Lower leg skin (tissue), 4 donors: ENCODE measurements at regions not wholly inside any gene's neighbourhood (a gene's known extent, or its start where the extent isn't known, plus 50 kb on each side); places are given as distances from the start of the nearest gene placed in this dataset.

Experiments
- DNase-seq, 2 donors: peaks; one replicate each; pipeline ENCODE4 v3.0.0-alpha.2; 2019; ENCODE audit warnings: low spot score in 2 of 2
- H3K4me3 ChIP-seq: fragments of 200-600 bp; sonication (generic); 2 replicates; pipeline ENCODE4 v1.5.1; 2017; ENCODE audit warnings: mild to moderate bottlenecking, low read depth; ENCODE audit not compliant: poor library complexity, severe bottlenecking
- POLR2A ChIP-seq, 2 donors: fragments of 450-650 bp; IDR thresholded peaks; one replicate each; pipeline ENCODE4 v1.6.1; 2016 to 2017; ENCODE audit warnings: antibody characterized with exemption in 2 of 2, mild to moderate bottlenecking in 1 of 2, moderate library complexity in 1 of 2
- WGBS, 2 donors: methylation state at CpG; one replicate each; pipeline ENCODE4 v1.1.5; 2018; 5-methylcytosine and 5-hydroxymethylcytosine counted together
- intact Hi-C: fragments of 100-400 bp; cut with DNase I; formaldehyde crosslinking; loops from one replicate; pipeline ENCODE4 v1.15.0; 2023; ENCODE audit warnings: low total_unique reads
- TF ChIP-seq, protein P1 (sequence below), 3 donors: fragments of 450-650 bp; IDR thresholded peaks; one replicate each; pipeline ENCODE4 v1.5.1; 2016; ENCODE audit warnings: antibody characterized with exemption in 3 of 3, mild to moderate bottlenecking in 3 of 3, moderate library complexity in 2 of 3

DNA sequence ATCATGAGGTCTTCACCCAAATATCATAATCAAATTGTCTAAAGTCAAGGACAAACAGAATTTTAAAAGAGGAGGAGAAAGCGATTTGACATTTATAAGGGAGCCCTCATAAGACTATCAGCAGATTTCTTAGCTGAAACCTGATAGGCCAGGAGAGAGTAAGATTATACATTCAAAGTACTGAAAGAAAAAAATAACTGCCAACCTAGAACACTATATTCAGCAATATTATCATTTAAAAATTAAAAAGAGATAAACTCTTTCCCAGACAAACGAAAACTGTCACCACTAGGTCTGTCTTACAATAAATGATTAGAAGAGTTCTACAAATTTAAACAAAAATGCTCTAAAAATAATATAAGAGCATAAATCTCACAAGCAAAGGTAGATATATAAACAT is 154.1 kb upstream of the TMEM106B start:
- WGBS, 2 donors, result 71 to 83% methylated on average over 2 of the region's 2 CpGs
- DNase-seq, result no peak
- H3K4me3 ChIP-seq, result no peak overlapping the region
- no peak for TF ChIP-seq POLR2A (IDR thresholded peaks at IDR 0.05)
- TF ChIP-seq, protein P1, sequence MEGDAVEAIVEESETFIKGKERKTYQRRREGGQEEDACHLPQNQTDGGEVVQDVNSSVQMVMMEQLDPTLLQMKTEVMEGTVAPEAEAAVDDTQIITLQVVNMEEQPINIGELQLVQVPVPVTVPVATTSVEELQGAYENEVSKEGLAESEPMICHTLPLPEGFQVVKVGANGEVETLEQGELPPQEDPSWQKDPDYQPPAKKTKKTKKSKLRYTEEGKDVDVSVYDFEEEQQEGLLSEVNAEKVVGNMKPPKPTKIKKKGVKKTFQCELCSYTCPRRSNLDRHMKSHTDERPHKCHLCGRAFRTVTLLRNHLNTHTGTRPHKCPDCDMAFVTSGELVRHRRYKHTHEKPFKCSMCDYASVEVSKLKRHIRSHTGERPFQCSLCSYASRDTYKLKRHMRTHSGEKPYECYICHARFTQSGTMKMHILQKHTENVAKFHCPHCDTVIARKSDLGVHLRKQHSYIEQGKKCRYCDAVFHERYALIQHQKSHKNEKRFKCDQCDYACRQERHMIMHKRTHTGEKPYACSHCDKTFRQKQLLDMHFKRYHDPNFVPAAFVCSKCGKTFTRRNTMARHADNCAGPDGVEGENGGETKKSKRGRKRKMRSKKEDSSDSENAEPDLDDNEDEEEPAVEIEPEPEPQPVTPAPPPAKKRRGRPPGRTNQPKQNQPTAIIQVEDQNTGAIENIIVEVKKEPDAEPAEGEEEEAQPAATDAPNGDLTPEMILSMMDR (IDR thresholded peaks at IDR 0.05), result no peak
- intact Hi-C loops, result no loop called here

DNA sequence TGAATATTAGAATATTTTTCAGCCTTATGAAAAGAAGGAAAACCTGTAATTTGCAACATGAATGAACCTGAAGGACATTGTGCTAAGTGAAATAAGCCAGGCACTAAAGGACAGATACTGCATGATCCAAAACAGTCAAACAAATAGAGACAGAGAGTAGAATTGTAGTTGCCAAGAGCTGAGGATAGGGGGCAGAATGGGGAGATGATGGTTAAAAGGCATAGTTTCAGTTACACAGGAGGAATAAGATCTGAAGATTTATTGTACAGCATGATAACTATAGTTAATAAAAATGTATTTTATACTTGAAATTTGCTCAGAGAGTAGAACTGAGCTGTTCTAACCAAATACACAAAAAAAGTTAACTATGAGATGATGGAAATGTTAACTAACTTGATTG is 149.0 kb upstream of the TMEM106B start:
- intact Hi-C loops, result loop anchor here (10.0 kb wide), 1 partner anchor 263 kb away; no protein-coding TSS in a partner anchor
- no peak for TF ChIP-seq POLR2A (IDR thresholded peaks at IDR 0.05)
- TF ChIP-seq, protein P1 (IDR thresholded peaks at IDR 0.05), result no peak
- no peak for DNase-seq
- H3K4me3 ChIP-seq, result no peak overlapping the region

DNA sequence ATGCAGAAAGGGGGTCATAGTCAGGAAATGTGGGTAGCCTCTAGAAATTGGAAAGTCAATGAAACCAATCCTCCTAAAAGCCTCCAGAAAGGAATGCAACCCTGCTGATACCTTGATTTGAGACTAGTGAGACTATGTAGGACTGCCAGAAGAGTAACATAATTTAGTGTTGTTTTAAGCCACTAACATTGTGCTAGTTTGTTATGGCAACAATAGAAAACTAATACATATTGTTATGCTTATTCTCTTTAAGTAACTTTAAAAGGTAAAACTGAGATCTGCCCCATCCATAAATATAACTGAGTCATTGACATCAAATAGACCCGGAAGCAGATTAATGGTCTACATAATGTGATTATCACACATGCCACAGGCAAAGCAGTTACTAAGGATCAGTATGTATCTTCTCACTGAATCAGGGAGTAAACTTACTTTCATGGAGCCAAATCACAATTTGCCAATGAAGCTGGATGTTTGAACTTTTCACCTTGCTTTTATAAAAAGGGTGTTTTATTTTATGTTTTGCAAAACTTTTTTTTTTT is 146.4 kb upstream of the TMEM106B start:
- TF ChIP-seq, protein P1 (IDR thresholded peaks at IDR 0.05), result no peak
- TF ChIP-seq POLR2A (IDR thresholded peaks at IDR 0.05), result no peak
- H3K4me3 ChIP-seq, result no peak overlapping the region
- intact Hi-C loops, result loop anchor here (10.0 kb wide), 1 partner anchor 260 kb away; no protein-coding TSS in a partner anchor
- 20 to 24% methylated on average over 1 of the region's 1 CpG for WGBS, 2 donors
- no peak for DNase-seq

DNA sequence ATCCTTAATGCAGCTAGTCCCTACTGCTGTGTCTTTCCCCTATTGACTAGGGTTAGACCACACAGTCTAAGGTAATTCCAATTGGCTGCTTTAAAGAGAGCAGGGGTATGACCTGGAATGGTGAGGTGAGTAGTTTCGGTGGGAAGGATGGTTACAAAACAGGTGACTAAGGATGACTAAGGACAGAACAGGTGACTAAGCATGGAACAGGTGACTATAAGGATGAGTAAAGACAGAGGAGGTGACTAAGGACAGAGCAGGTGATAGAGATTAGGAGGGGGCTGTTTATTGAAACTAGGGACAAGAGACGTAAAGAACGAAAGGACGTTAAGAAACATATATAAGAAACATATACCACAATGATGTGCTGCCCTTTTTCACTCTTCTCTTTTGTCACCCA is 145.1 kb upstream of the TMEM106B start:
- H3K4me3 ChIP-seq, result no peak overlapping the region
- DNase-seq, result no peak
- 80 to 83% methylated on average over 4 of the region's 4 CpGs for WGBS, 2 donors
- no peak for TF ChIP-seq POLR2A (IDR thresholded peaks at IDR 0.05)
- TF ChIP-seq, protein P1 (IDR thresholded peaks at IDR 0.05), result no peak
- intact Hi-C loops, result loop anchor here (10.0 kb wide), 1 partner anchor 259 kb away; no protein-coding TSS in a partner anchor

DNA sequence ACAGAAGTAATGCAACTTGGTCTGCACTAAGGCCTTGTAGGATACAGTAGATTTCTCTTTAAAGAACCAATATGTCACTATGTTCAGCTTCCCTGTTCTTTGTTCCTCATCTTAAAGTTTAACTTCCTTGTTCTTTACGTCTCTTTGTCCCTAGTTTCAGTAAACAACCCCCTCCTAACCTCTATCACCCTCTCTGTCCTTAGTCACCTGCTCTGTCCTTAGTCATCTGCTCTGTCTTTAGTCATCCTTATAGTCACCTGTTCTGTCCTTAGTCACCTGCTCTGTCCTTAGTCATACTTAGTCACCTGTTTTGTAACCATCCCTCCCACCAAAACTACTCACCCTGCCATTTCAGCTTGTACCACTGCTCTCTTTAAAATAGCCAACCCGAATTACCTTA is 144.6 kb upstream of the TMEM106B start:
- 69 to 74% methylated on average over 2 of the region's 2 CpGs for WGBS, 2 donors
- intact Hi-C loops, result loop anchor here (10.0 kb wide), 1 partner anchor 258 kb away; no protein-coding TSS in a partner anchor
- no peak for DNase-seq
- H3K4me3 ChIP-seq, result no peak overlapping the region
- TF ChIP-seq, protein P1 (IDR thresholded peaks at IDR 0.05), result no peak
- TF ChIP-seq POLR2A (IDR thresholded peaks at IDR 0.05), result no peak
